ENCODE measurements at regions not wholly inside any gene's neighbourhood (a gene's known extent, or its start where the extent isn't known, plus 50 kb on each side); places are given as distances from the start of the nearest gene placed in this dataset.

GRCh38 chr9:2524601-2525000, 97.0 kb upstream of the VLDLR start:
- DNase-seq (ENCODE audit: low spot score in 2 of 2), result no peak
- Histone ChIP-seq H3K4me3 (no peak overlapping the region), H3K9me3 (no peaks in the 10 kb centered on the region), H3K27me3 (no peaks in the 10 kb centered on the region), H3K27ac (no peak overlapping the region), H3K4me1 (no peaks in the 10 kb centered on the region), H3K36me3 (no peaks in the 10 kb centered on the region)
- TF ChIP-seq POLR2AphosphoS5 (IDR thresholded peaks at IDR 0.05), result no peak
- WGBS, result 64% methylated on average over 3 of the region's 3 CpGs

GRCh38 chr9:2525147-2525546, 96.4 kb upstream of the VLDLR start:
- Histone ChIP-seq H3K4me3 (no peak overlapping the region), H3K4me1 (no peaks in the 10 kb centered on the region), H3K9me3 (no peaks in the 10 kb centered on the region), H3K36me3 (no peaks in the 10 kb centered on the region), H3K27ac (no peak overlapping the region), H3K27me3 (no peaks in the 10 kb centered on the region)
- TF ChIP-seq EP300 (IDR thresholded peaks at IDR 0.05), result no peak
- TF ChIP-seq CTCF (IDR thresholded peaks at IDR 0.05), result no peak
- no peak for TF ChIP-seq POLR2AphosphoS5 (IDR thresholded peaks at IDR 0.05)
- no peak for TF ChIP-seq POLR2A (IDR thresholded peaks at IDR 0.05)
- WGBS, result 95% methylated on average over 2 of the region's 2 CpGs
- DNase-seq (ENCODE audit: low spot score in 2 of 2), result no peak

- TF ChIP-seq EP300 (IDR thresholded peaks at IDR 0.05) (no peak), CTCF (IDR thresholded peaks at IDR 0.05) (no peak), POLR2A (IDR thresholded peaks at IDR 0.05) (no peak), POLR2AphosphoS5 (IDR thresholded peaks at IDR 0.05) (no peak)
- Histone ChIP-seq H3K4me1 (no peaks in the 10 kb centered on the region), H3K27ac (no peak overlapping the region), H3K36me3 (no peaks in the 10 kb centered on the region), H3K9me3 (no peaks in the 10 kb centered on the region), H3K4me3 (no peak overlapping the region), H3K27me3 (no peaks in the 10 kb centered on the region)
- 56% methylated on average over 2 of the region's 2 CpGs for WGBS
- DNase-seq (ENCODE audit: low spot score in 2 of 2), result no peak
Observed at GRCh38 chr9:2526071-2526828, 95.3 kb upstream of the VLDLR start.

GRCh38 chr9:2531481-2531880, 90.1 kb upstream of the VLDLR start:
- Histone ChIP-seq H3K27me3 (no peaks in the 10 kb centered on the region), H3K36me3 (no peaks in the 10 kb centered on the region), H3K9me3 (no peaks in the 10 kb centered on the region), H3K27ac (no peak overlapping the region), H3K4me3 (no peak overlapping the region), H3K4me1 (no peaks in the 10 kb centered on the region)
- no peak for DNase-seq (ENCODE audit: low spot score in 2 of 2)
- TF ChIP-seq POLR2A (IDR thresholded peaks at IDR 0.05) (no peak), POLR2AphosphoS5 (IDR thresholded peaks at IDR 0.05) (no peak), EP300 (IDR thresholded peaks at IDR 0.05) (no peak), CTCF (IDR thresholded peaks at IDR 0.05) (no peak)
- WGBS, result 89% methylated on average over 4 of the region's 4 CpGs

- H3K9me3 ChIP-seq, result no peaks in the 10 kb centered on the region
- H3K4me3 ChIP-seq, result no peak overlapping the region
- TF ChIP-seq EP300 (IDR thresholded peaks at IDR 0.05) (no peak), POLR2AphosphoS5 (IDR thresholded peaks at IDR 0.05) (no peak), POLR2A (IDR thresholded peaks at IDR 0.05) (no peak), CTCF (IDR thresholded peaks at IDR 0.05) (no peak)
Observed at GRCh38 chr9:2536511-2536910, 85.1 kb upstream of the VLDLR start.

More at GRCh38 chr9:2536511-2536910, 85.1 kb upstream of the VLDLR start:
- no peak overlapping the region for H3K27ac ChIP-seq
- no peaks in the 10 kb centered on the region for H3K27me3 ChIP-seq
- H3K4me1 ChIP-seq, result no peaks in the 10 kb centered on the region
- 83% methylated on average over 2 of the region's 2 CpGs for WGBS
- no peaks in the 10 kb centered on the region for H3K36me3 ChIP-seq
- DNase-seq (ENCODE audit: low spot score in 2 of 2), result no peak
